Mucosa of stomach (tissue), 1 donor: ENCODE measurements at regions not wholly inside any gene's neighbourhood (a gene's known extent, or its start where the extent isn't known, plus 50 kb on each side); places are given as distances from the start of the nearest gene placed in this dataset.

ENCODE experiments used
- H3K27me3 ChIP-seq: one replicate; pipeline ENCODE4 v1.7.0; 2013; ENCODE audit warnings: mild to moderate bottlenecking, low read length; ENCODE audit not compliant: control insufficient read depth, insufficient read depth
- H3K36me3 ChIP-seq: one replicate; pipeline ENCODE4 v1.7.0; 2013; ENCODE audit warnings: low read length; ENCODE audit not compliant: control insufficient read depth, insufficient read depth
- H3K4me1 ChIP-seq: one replicate; pipeline ENCODE4 v1.7.0; 2013; ENCODE audit warnings: mild to moderate bottlenecking, low read length; ENCODE audit not compliant: control insufficient read depth, insufficient read depth
- H3K4me3 ChIP-seq: one replicate; pipeline ENCODE4 v1.7.0; 2013; ENCODE audit warnings: low read length
- H3K9ac ChIP-seq: one replicate; pipeline ENCODE4 v1.7.0; 2013; ENCODE audit warnings: mild to moderate bottlenecking, low read length, moderate library complexity
- H3K9me3 ChIP-seq: one replicate; pipeline ENCODE4 v1.7.0; 2013; ENCODE audit warnings: mild to moderate bottlenecking, low read length, moderate library complexity; ENCODE audit not compliant: control insufficient read depth
- donor health status: Pancreatic carcinoma.

DNA sequence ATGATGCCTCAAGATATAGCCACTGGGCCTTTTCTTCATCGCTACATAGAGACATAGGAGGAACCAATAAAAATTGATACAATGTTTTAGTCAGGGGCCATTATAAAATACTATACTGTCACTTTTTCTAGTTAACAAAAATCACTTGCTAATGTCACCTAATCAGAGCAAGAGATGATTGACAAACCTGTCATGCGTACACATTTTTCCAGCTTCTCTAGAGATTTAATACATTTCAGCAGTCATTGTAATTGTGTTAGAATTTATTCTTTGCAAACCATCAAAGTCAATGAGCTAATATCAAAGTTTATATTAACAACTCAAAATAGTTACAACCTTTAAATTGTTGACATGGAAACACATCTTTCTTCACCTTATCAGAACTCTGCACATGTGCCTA, 513.6 kb upstream of the SEMA6A start:
- H3K4me3 ChIP-seq, result no peak overlapping the region
- no peaks in the 10 kb centered on the region for H3K36me3 ChIP-seq
- no peaks in the 10 kb centered on the region for H3K4me1 ChIP-seq
- no peaks in the 10 kb centered on the region for H3K27me3 ChIP-seq
- H3K9ac ChIP-seq, result no peak overlapping the region
- H3K9me3 ChIP-seq, result no peaks in the 10 kb centered on the region

GRCh38 chr5:117084067-117084466, 509.4 kb upstream of the SEMA6A start:
- H3K9ac ChIP-seq, result no peak overlapping the region
- no peaks in the 10 kb centered on the region for H3K9me3 ChIP-seq
- no peaks in the 10 kb centered on the region for H3K27me3 ChIP-seq
- H3K4me3 ChIP-seq, result no peak overlapping the region
- H3K4me1 ChIP-seq, result no peaks in the 10 kb centered on the region
- no peaks in the 10 kb centered on the region for H3K36me3 ChIP-seq

GRCh38 chr5:117082977-117083376, 508.4 kb upstream of the SEMA6A start:
- Histone ChIP-seq H3K4me1 (no peaks in the 10 kb centered on the region), H3K36me3 (no peaks in the 10 kb centered on the region), H3K4me3 (no peak overlapping the region), H3K27me3 (no peaks in the 10 kb centered on the region), H3K9ac (no peak overlapping the region), H3K9me3 (no peaks in the 10 kb centered on the region)

GRCh38 chr5:117077142-117077541, 502.5 kb upstream of the SEMA6A start:
- no peaks in the 10 kb centered on the region for H3K36me3 ChIP-seq
- no peaks in the 10 kb centered on the region for H3K9me3 ChIP-seq
- no peak overlapping the region for H3K4me3 ChIP-seq
- H3K4me1 ChIP-seq, result no peaks in the 10 kb centered on the region
- peaks cover 3% of the 10 kb centered on the region for H3K27me3 ChIP-seq
- no peak overlapping the region for H3K9ac ChIP-seq

GRCh38 chr5:117072439-117072838, 497.8 kb upstream of the SEMA6A start:
- Histone ChIP-seq H3K4me1 (no peaks in the 10 kb centered on the region), H3K9me3 (no peaks in the 10 kb centered on the region), H3K9ac (no peak overlapping the region), H3K27me3 (peaks cover 3% of the 10 kb centered on the region), H3K36me3 (no peaks in the 10 kb centered on the region), H3K4me3 (no peak overlapping the region)

- Histone ChIP-seq H3K9me3 (no peaks in the 10 kb centered on the region), H3K4me1 (no peaks in the 10 kb centered on the region), H3K27me3 (no peaks in the 10 kb centered on the region), H3K36me3 (no peaks in the 10 kb centered on the region), H3K4me3 (no peak overlapping the region), H3K9ac (no peak overlapping the region)
These were observed 491.2 kb upstream of the SEMA6A start for GRCh38 chr5:117065800-117066199.

DNA sequence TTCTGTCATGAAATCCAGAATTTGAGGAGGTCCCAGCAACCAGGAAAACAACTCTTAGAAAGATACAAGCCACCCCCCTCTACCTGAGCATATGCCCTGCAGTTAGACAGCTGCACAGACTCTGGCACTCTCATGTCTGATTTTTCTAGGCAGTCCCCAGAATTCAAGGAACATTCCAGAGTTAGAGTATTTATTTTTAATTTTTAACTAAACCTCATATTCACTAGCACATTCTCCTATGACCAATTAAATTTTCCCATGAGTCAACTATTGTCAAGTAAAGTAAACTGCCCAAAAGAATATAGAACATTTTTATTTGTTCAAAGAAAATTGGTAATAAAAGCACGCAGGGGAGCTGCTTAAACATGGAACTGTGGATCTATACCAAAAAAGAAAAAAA, 490.5 kb upstream of the SEMA6A start:
- no peaks in the 10 kb centered on the region for H3K4me1 ChIP-seq
- no peaks in the 10 kb centered on the region for H3K9me3 ChIP-seq
- H3K4me3 ChIP-seq, result no peak overlapping the region
- no peaks in the 10 kb centered on the region for H3K27me3 ChIP-seq
- H3K9ac ChIP-seq, result no peak overlapping the region
- no peaks in the 10 kb centered on the region for H3K36me3 ChIP-seq

DNA sequence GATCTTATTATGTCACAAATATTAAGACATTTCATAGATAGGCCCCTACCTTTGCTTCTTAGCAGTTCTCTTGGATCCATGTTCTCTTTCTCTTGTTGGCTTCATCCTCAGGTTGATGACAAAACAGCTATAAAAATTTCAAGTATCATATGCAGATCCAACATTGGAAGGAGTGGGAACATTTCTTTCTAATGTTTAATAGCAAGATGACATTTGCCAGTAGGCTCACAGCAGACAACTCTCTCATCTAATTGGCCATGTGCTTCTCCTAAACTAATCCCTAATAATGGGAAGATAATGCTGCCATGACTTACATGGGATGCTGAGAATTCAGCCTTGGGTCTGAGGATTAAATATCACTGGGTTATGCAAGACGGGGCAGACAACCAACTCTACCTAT, 485.5 kb upstream of the SEMA6A start:
- Histone ChIP-seq H3K4me3 (no peak overlapping the region), H3K27me3 (no peaks in the 10 kb centered on the region), H3K4me1 (no peaks in the 10 kb centered on the region), H3K9me3 (no peaks in the 10 kb centered on the region), H3K36me3 (no peaks in the 10 kb centered on the region), H3K9ac (no peak overlapping the region)

DNA sequence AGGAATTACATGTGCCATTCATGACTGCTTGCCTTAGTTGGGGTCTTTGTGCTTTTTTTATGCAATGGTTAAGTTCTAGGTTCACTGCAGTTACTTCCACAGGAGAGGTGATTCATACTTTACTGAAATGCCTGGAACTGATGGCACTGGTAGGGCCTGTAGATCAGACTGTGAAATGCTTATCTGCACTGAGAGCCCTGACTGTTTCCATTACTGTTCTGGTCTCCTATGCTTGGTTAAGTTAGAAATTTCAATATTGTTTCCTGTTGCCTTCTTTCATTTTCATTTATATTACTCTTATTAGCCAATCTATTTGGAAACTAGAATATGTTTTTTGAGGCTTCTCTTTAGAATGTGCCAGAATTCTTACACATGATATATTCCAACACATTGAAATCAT, 484.1 kb upstream of the SEMA6A start:
- H3K4me1 ChIP-seq, result no peaks in the 10 kb centered on the region
- H3K9ac ChIP-seq, result no peak overlapping the region
- no peaks in the 10 kb centered on the region for H3K36me3 ChIP-seq
- H3K9me3 ChIP-seq, result no peaks in the 10 kb centered on the region
- no peak overlapping the region for H3K4me3 ChIP-seq
- no peaks in the 10 kb centered on the region for H3K27me3 ChIP-seq

DNA sequence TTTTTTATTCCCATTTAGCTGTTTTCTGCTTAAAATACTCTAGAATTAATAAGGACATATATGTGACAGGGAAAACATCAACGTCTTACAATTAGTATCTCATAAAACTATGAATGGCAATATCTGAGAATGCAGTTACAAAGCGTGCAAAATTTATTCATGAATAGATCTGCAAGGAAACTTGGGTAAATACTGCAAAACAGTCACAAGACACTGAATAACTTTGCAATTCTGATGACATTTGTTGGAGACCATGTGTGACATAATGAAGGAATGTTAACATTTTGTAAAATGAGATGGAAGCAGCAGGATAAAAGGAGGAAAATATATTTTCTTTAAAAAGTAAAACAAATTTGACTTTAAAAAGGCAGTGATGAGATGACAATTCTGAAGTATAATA, 480.9 kb upstream of the SEMA6A start:
- Histone ChIP-seq H3K9ac (no peak overlapping the region), H3K4me1 (no peaks in the 10 kb centered on the region), H3K4me3 (no peak overlapping the region), H3K27me3 (no peaks in the 10 kb centered on the region), H3K9me3 (no peaks in the 10 kb centered on the region), H3K36me3 (no peaks in the 10 kb centered on the region)

DNA sequence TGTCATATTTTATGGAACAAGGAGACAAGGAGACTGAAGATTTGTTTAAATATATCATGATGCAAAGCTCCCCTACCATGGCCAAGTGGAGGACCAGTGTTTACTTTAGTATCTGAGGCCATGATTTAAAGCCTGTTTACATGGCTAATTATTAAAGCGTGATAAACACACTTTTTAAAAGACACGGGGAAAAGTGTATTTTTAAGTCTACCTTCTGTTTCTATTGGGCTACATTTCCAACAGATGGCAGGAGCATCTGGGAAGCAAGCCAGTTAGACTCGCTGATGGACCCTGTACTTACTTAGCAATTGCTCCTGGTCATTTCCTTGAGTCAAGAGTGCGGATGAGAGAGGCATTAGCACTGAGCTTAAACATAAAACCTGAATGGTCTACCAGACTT, 480.3 kb upstream of the SEMA6A start:
- Histone ChIP-seq H3K27me3 (no peaks in the 10 kb centered on the region), H3K9me3 (no peaks in the 10 kb centered on the region), H3K9ac (no peak overlapping the region), H3K36me3 (no peaks in the 10 kb centered on the region), H3K4me1 (no peaks in the 10 kb centered on the region), H3K4me3 (no peak overlapping the region)

DNA sequence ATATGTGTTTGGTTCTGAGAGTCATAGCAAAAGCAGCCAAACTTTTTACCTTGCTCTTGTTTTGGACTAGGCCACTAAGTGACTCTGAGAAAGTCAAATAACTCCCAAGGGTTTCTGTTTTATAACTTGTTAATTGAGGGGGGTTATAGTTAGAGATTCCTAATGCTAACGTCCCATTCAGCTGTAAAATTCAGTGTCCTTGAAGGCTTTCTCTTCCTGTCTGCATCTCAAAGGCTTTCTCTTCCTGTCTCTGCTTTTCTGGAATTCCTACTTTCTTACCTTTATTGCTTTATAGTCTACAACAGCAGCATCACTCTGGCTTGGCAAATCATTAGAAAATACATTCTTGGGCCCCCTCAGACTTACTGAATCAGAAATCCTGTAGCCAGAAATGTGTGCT, 479.5 kb upstream of the SEMA6A start:
- H3K27me3 ChIP-seq, result no peaks in the 10 kb centered on the region
- H3K36me3 ChIP-seq, result no peaks in the 10 kb centered on the region
- H3K4me3 ChIP-seq, result no peak overlapping the region
- H3K9me3 ChIP-seq, result no peaks in the 10 kb centered on the region
- H3K9ac ChIP-seq, result no peak overlapping the region
- no peaks in the 10 kb centered on the region for H3K4me1 ChIP-seq

- Histone ChIP-seq H3K36me3 (no peaks in the 10 kb centered on the region), H3K27me3 (no peaks in the 10 kb centered on the region), H3K9ac (no peak overlapping the region), H3K9me3 (no peaks in the 10 kb centered on the region), H3K4me1 (no peaks in the 10 kb centered on the region), H3K4me3 (no peak overlapping the region)
These were observed 467.4 kb upstream of the SEMA6A start for GRCh38 chr5:117041926-117042595.
